Natural killer cell (primary cell): ENCODE measurements at regions not wholly inside any gene's neighbourhood (a gene's known extent, or its start where the extent isn't known, plus 50 kb on each side); places are given as distances from the start of the nearest gene placed in this dataset.

Experiments
- ATAC-seq, 3 donors: fragments of 150-1000 bp in 2 of 3; fragments of 200-7000 bp in 1 of 3; cut with Tn5 transposase; 1 replicate in 1 of 3; 2 replicates in 2 of 3; pipeline ENCODE4 v1.10.0; 2021; ENCODE audit warnings: mild to moderate bottlenecking in 2 of 3, moderate library complexity in 2 of 3
- DNase-seq, 2 donors: peaks; one replicate each; pipeline versions ENCODE4 v3.0.0 to v3.0.0-alpha.2; 2013 to 2021; ENCODE audit warnings: mixed read lengths in 1 of 2
- H3K27ac ChIP-seq: one replicate; pipeline ENCODE4 v1.5.1; 2013; ENCODE audit warnings: mild to moderate bottlenecking, low read length
- H3K27me3 ChIP-seq: one replicate; pipeline ENCODE4 v1.6.1; 2013; ENCODE audit warnings: low read length; ENCODE audit not compliant: control insufficient read depth, insufficient read depth
- H3K36me3 ChIP-seq: one replicate; pipeline ENCODE4 v1.6.1; 2013; ENCODE audit warnings: low read length; ENCODE audit not compliant: control insufficient read depth, insufficient read depth
- H3K4me1 ChIP-seq: one replicate; pipeline ENCODE4 v1.6.1; 2013; ENCODE audit warnings: low read length; ENCODE audit not compliant: control insufficient read depth, insufficient read depth
- H3K4me3 ChIP-seq: one replicate; pipeline ENCODE4 v1.5.1; 2013; ENCODE audit warnings: low read length
- H3K9me3 ChIP-seq: one replicate; pipeline ENCODE4 v1.6.1; 2013; ENCODE audit warnings: low read length; ENCODE audit not compliant: control insufficient read depth, insufficient read depth
- H3K27ac Mint-ChIP-seq, 2 donors: one replicate each; pipeline ENCODE4 v1.8.0; 2022; ENCODE audit warnings: mild to moderate bottlenecking in 2 of 2, mixed read lengths in 2 of 2, moderate library complexity in 1 of 2
- H3K27me3 Mint-ChIP-seq, 2 donors: one replicate each; pipeline ENCODE4 v1.8.0; 2022; ENCODE audit warnings: low read depth in 2 of 2, mixed read lengths in 2 of 2
- H3K36me3 Mint-ChIP-seq: one replicate; pipeline ENCODE4 v1.8.0; 2022; ENCODE audit warnings: mixed read lengths
- H3K4me1 Mint-ChIP-seq, 2 donors: one replicate each; pipeline ENCODE4 v1.8.0; 2022; ENCODE audit warnings: mixed read lengths in 2 of 2
- H3K4me3 Mint-ChIP-seq: one replicate; pipeline ENCODE4 v1.8.0; 2022; ENCODE audit warnings: mild to moderate bottlenecking, moderate library complexity, mixed read lengths
- H3K9me3 Mint-ChIP-seq, 2 donors: one replicate each; pipeline ENCODE4 v1.8.0; 2022; ENCODE audit warnings: mixed read lengths in 2 of 2
- WGBS: methylation state at CpG from one replicate; pipeline ENCODE4 v1.1.7; 2013; ENCODE audit warnings: missing lambda C conversion rate; ENCODE audit not compliant: insufficient coverage; 5-methylcytosine and 5-hydroxymethylcytosine counted together
- intact Hi-C: fragments of 100-400 bp; cut with micrococcal nuclease; formaldehyde crosslinking; loops from one replicate; pipeline ENCODE4 v1.14.2; 2022
- TF ChIP-seq, protein P1 (sequence below): fragments of 200-600 bp; IDR thresholded peaks from one replicate; pipeline ENCODE4 v1.8.0; 2022; ENCODE audit warnings: antibody characterized with exemption

DNA sequence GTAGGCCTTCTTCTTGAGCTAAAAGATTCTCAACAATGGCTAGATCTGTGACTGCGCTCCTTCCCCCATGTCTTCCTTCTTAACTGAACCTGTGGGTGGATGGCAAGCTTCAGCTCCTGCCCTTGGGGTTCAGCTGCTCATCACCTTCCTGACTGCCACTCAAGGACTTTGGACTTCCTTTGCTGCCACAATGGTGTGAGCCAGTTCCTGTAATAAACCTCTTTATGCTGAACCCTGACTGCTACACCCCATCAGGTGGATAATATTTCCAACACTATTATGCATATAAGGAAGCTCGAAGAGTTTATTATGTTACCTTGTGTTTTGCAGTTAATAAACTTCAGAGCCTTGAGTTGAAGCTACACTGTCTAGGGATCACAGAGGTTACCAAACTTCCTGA, 208.9 kb upstream of the SLC10A2 start:
- Histone ChIP-seq H3K27ac (no peak overlapping the region), H3K27me3 (no peaks in the 10 kb centered on the region), H3K4me3 (no peak overlapping the region), H3K4me1 (no peaks in the 10 kb centered on the region), H3K9me3 (no peaks in the 10 kb centered on the region), H3K36me3 (no peaks in the 10 kb centered on the region)
- intact Hi-C loops = no loop called here
- 89% methylated on average over 1 of the region's 2 CpGs for WGBS
- no peak for ATAC-seq
- TF ChIP-seq, protein P1, sequence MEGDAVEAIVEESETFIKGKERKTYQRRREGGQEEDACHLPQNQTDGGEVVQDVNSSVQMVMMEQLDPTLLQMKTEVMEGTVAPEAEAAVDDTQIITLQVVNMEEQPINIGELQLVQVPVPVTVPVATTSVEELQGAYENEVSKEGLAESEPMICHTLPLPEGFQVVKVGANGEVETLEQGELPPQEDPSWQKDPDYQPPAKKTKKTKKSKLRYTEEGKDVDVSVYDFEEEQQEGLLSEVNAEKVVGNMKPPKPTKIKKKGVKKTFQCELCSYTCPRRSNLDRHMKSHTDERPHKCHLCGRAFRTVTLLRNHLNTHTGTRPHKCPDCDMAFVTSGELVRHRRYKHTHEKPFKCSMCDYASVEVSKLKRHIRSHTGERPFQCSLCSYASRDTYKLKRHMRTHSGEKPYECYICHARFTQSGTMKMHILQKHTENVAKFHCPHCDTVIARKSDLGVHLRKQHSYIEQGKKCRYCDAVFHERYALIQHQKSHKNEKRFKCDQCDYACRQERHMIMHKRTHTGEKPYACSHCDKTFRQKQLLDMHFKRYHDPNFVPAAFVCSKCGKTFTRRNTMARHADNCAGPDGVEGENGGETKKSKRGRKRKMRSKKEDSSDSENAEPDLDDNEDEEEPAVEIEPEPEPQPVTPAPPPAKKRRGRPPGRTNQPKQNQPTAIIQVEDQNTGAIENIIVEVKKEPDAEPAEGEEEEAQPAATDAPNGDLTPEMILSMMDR = no peak
- Mint-ChIP-seq H3K4me3 (no peak overlapping the region), H3K4me1 (no peaks in the 10 kb centered on the region), H3K27me3 (no peaks in the 10 kb centered on the region), H3K36me3 (no peaks in the 10 kb centered on the region), H3K9me3 (peaks cover 0 to 3% of the 10 kb centered on the region in 2 donors), H3K27ac (no peak overlapping the region)
- DNase-seq = no peak

DNA sequence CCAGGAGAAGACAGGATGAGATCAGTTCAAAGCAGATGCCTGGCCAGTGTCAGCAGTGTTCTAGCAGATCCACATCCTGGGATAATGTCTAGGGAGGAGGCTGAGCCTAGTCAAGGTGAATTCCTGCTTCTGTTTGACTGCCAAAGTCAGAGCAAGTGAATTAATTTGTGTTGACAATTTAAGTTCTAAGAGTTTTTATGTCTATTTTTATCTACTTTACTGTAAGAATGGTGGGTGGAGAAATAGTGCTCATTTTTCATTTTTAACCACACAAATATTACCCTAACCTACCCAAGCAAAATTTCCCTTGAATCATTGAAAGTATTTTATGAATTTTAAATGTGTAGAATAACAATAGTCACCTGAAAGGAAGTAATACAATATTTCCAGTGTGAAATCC, 207.6 kb upstream of the SLC10A2 start:
- TF ChIP-seq, protein P1 = no peak
- Histone ChIP-seq H3K27ac (no peak overlapping the region), H3K4me1 (no peaks in the 10 kb centered on the region), H3K4me3 (no peak overlapping the region), H3K36me3 (no peaks in the 10 kb centered on the region), H3K27me3 (no peaks in the 10 kb centered on the region), H3K9me3 (no peaks in the 10 kb centered on the region)
- no peak for ATAC-seq
- Mint-ChIP-seq H3K36me3 (no peaks in the 10 kb centered on the region), H3K4me1 (no peaks in the 10 kb centered on the region), H3K27me3 (no peaks in the 10 kb centered on the region), H3K9me3 (peaks cover 0 to 1% of the 10 kb centered on the region in 2 donors), H3K4me3 (no peak overlapping the region), H3K27ac (no peak overlapping the region)
- no peak for DNase-seq
- intact Hi-C loops = no loop called here

DNA sequence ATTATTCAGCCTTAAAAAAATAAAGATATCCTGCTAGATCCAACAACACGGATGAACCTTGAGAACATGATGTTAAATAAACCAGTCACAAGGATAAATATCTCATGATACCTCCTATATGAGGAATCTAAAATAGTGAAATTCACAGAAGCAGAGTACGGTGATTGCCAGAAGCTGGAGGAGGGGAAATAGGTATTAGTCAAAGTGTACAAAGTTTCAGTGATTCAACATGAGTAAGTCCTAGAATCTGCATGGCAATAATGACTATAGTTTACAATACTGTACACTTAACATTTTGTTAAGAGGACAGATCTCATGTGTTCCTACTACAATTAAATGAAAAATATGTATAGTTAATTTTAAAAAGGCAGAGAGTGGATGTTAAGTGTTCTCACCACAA, 206.6 kb upstream of the SLC10A2 start:
- intact Hi-C loops = no loop called here
- no peak overlapping the region for H3K27ac Mint-ChIP-seq
- TF ChIP-seq, protein P1 = no peak
- Histone ChIP-seq H3K4me3 (no peak overlapping the region), H3K27ac (no peak overlapping the region), H3K36me3 (no peaks in the 10 kb centered on the region), H3K9me3 (no peaks in the 10 kb centered on the region), H3K4me1 (no peaks in the 10 kb centered on the region), H3K27me3 (no peaks in the 10 kb centered on the region)
- peaks cover 0 to 3% of the 10 kb centered on the region in 2 donors for H3K9me3 Mint-ChIP-seq
- no peaks in the 10 kb centered on the region for H3K27me3 Mint-ChIP-seq
- no peak overlapping the region for H3K4me3 Mint-ChIP-seq
- WGBS = 60% methylated on average over 1 of the region's 2 CpGs
- H3K36me3 Mint-ChIP-seq = no peaks in the 10 kb centered on the region
- ATAC-seq = no peak
- no peaks in the 10 kb centered on the region for H3K4me1 Mint-ChIP-seq
- no peak for DNase-seq

DNA sequence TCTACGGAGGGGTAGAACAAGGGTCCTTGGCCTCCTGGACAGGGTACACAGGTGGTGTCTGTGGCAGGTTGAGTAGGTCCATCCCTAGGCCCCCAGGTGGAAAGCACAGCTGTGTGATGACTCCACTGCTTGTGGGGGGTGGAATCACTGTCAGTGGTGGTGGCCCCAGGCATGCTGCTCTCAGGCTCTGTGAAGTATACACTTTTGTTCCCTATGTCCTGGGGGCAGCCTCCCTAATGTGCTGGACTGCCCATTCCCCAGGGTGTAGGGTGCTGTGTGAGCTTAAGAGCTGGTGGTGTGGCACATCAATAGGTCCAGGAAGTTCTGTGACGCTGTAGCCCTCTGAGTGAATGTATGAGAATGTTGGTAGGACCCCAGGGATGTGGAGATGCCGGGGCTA, 197.2 kb upstream of the SLC10A2 start:
- Mint-ChIP-seq H3K9me3 (peaks cover 4 to 20% of the 10 kb centered on the region in 2 donors), H3K4me3 (no peak overlapping the region), H3K27ac (no peak overlapping the region), H3K4me1 (no peaks in the 10 kb centered on the region), H3K27me3 (no peaks in the 10 kb centered on the region), H3K36me3 (peaks cover 14% of the 10 kb centered on the region)
- no peak for DNase-seq
- peak in 1 of 3 donors; percentile 37 for ATAC-seq
- H3K4me3 ChIP-seq = no peak overlapping the region
- intact Hi-C loops = no loop called here
- H3K27me3 ChIP-seq = no peaks in the 10 kb centered on the region
- TF ChIP-seq, protein P1 = no peak
- 84% methylated on average over 3 of the region's 3 CpGs for WGBS
- H3K9me3 ChIP-seq = peaks cover 11% of the 10 kb centered on the region
- no peaks in the 10 kb centered on the region for H3K4me1 ChIP-seq
- H3K36me3 ChIP-seq = no peaks in the 10 kb centered on the region
- H3K27ac ChIP-seq = no peak overlapping the region
